ENCODE measurements at regions not wholly inside any gene's neighbourhood (a gene's known extent, or its start where the extent isn't known, plus 50 kb on each side); places are given as distances from the start of the nearest gene placed in this dataset.

GRCh38 chr1:115217150-115218033 is 120.7 kb downstream of the NGF start:
- TF ChIP-seq CTCF (IDR thresholded peaks at IDR 0.05; ENCODE audit: low read depth, low read length, missing control alignments): no peak
- no peak for DNase-seq (ENCODE audit: extremely low read depth, low read depth)
- H3K4me3 ChIP-seq (replicated peaks; ENCODE audit: low read depth, low read length): no peak overlapping the region

GRCh38 chr1:115215703-115216521 is 122.1 kb downstream of the NGF start:
- H3K4me3 ChIP-seq (replicated peaks; ENCODE audit: low read depth, low read length): no peak overlapping the region
- TF ChIP-seq CTCF (IDR thresholded peaks at IDR 0.05; ENCODE audit: low read depth, low read length, missing control alignments): no peak
- no peak for DNase-seq (ENCODE audit: extremely low read depth, low read depth)

- TF ChIP-seq CTCF (IDR thresholded peaks at IDR 0.05; ENCODE audit: low read depth, low read length, missing control alignments): no peak
- no peak for DNase-seq (ENCODE audit: extremely low read depth, low read depth)
- no peak overlapping the region for H3K4me3 ChIP-seq (replicated peaks; ENCODE audit: low read depth, low read length)
Observed at GRCh38 chr1:115215110-115215509, 122.9 kb downstream of the NGF start.

- TF ChIP-seq CTCF (IDR thresholded peaks at IDR 0.05; ENCODE audit: low read depth, low read length, missing control alignments): no peak
- DNase-seq (ENCODE audit: extremely low read depth, low read depth): no peak
- no peak overlapping the region for H3K4me3 ChIP-seq (replicated peaks; ENCODE audit: low read depth, low read length)
Observed at GRCh38 chr1:115214098-115214497, 124.0 kb downstream of the NGF start.

- DNase-seq (ENCODE audit: extremely low read depth, low read depth): no peak
- no peak overlapping the region for H3K4me3 ChIP-seq (replicated peaks; ENCODE audit: low read depth, low read length)
- TF ChIP-seq CTCF (IDR thresholded peaks at IDR 0.05; ENCODE audit: low read depth, low read length, missing control alignments): no peak
Observed at GRCh38 chr1:115213130-115213529, 123.8 kb upstream of the TSPAN2 start.

GRCh38 chr1:115211071-115211745 is 121.9 kb upstream of the TSPAN2 start:
- no peak for DNase-seq (ENCODE audit: extremely low read depth, low read depth)
- TF ChIP-seq CTCF (IDR thresholded peaks at IDR 0.05; ENCODE audit: low read depth, low read length, missing control alignments): no peak
- no peak overlapping the region for H3K4me3 ChIP-seq (replicated peaks; ENCODE audit: low read depth, low read length)

Measured in HFF-Myc (cell line).